IMR-90 (cell line): ENCODE measurements at regions not wholly inside any gene's neighbourhood (a gene's known extent, or its start where the extent isn't known, plus 50 kb on each side); places are given as distances from the start of the nearest gene placed in this dataset.

Experiments
- BHLHE40 ChIP-seq: fragments of 150-350 bp; IDR thresholded peaks from 2 replicates; pipeline ENCODE4 v1.6.1; 2016; ENCODE audit warnings: mild to moderate bottlenecking, low read depth, low read length
- CEBPB ChIP-seq: IDR thresholded peaks from 2 replicates; pipeline ENCODE4 v1.6.1; 2012; ENCODE audit warnings: low read depth, low read length, improper control_type of control experiment
- FOS ChIP-seq: fragments of 150-350 bp; IDR thresholded peaks from 2 replicates; pipeline ENCODE4 v1.6.1; 2016; ENCODE audit warnings: low read depth, low read length
- MAFK ChIP-seq: IDR thresholded peaks from 2 replicates; pipeline ENCODE4 v1.6.1; 2012; ENCODE audit warnings: low read depth, low read length, improper control_type of control experiment
- MXI1 ChIP-seq: IDR thresholded peaks from 2 replicates; pipeline ENCODE4 v1.6.1; 2012; ENCODE audit warnings: low read depth, mild to moderate bottlenecking, low read length, moderate library complexity, borderline replicate concordance
- POLR2A ChIP-seq: IDR thresholded peaks from 2 replicates; pipeline ENCODE4 v1.6.1; 2012; ENCODE audit warnings: mild to moderate bottlenecking, low read depth, low read length
- RAD21 ChIP-seq: IDR thresholded peaks from 2 replicates; pipeline ENCODE4 v1.6.1; 2012; ENCODE audit warnings: low read length, improper control_type of control experiment
- RCOR1 ChIP-seq: IDR thresholded peaks from 2 replicates; pipeline ENCODE4 v1.6.1; 2012; ENCODE audit warnings: mild to moderate bottlenecking, low read length, improper control_type of control experiment; ENCODE audit not compliant: insufficient replicate concordance
- TF ChIP-seq, protein P1 (sequence below): fragments of 150-350 bp; IDR thresholded peaks from 2 replicates; pipeline ENCODE4 v1.6.1; 2016; ENCODE audit warnings: low read depth, mild to moderate bottlenecking, low read length, moderate library complexity, borderline replicate concordance
- TF ChIP-seq, protein P2 (sequence below): conservative IDR thresholded peaks from 2 replicates; pipeline ENCODE4 v1.5.1; 2012; ENCODE audit warnings: mild to moderate bottlenecking, low read depth, low read length, improper control_type of control experiment
- TF ChIP-seq, protein P3 (sequence below): fragments of 150-350 bp; IDR thresholded peaks from 2 replicates; pipeline ENCODE4 v1.6.1; 2017; ENCODE audit warnings: mild to moderate bottlenecking, antibody characterized with exemption, low read length, low read depth

DNA sequence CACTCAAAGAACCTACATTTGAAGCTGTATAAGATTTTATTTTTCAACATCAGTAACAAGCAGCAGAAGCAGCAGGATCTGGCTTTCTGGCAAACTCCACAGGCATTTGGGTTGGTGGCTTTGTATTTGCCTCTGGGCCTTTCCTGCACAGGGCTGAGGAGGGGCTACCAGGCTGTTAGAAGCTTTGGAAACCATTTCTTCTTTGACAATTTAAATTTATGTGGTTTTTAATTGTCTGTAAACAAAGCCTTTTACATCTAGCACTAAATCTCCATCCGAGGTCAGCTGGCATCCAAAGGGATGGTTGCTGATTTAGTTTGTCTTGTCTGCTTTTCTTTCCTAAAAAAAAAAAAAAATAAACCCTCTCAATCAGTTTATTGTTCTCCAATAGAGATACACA, 127.5 kb upstream of the OBI1 start:
- TF ChIP-seq BHLHE40 (no peak), RAD21 (no peak), RCOR1 (no peak), FOS (no peak), MAFK (no peak), POLR2A (no peak), CEBPB (no peak), MXI1 (no peak)
- TF ChIP-seq, protein P1, sequence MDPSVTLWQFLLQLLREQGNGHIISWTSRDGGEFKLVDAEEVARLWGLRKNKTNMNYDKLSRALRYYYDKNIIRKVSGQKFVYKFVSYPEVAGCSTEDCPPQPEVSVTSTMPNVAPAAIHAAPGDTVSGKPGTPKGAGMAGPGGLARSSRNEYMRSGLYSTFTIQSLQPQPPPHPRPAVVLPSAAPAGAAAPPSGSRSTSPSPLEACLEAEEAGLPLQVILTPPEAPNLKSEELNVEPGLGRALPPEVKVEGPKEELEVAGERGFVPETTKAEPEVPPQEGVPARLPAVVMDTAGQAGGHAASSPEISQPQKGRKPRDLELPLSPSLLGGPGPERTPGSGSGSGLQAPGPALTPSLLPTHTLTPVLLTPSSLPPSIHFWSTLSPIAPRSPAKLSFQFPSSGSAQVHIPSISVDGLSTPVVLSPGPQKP: no peak
- TF ChIP-seq, protein P2, sequence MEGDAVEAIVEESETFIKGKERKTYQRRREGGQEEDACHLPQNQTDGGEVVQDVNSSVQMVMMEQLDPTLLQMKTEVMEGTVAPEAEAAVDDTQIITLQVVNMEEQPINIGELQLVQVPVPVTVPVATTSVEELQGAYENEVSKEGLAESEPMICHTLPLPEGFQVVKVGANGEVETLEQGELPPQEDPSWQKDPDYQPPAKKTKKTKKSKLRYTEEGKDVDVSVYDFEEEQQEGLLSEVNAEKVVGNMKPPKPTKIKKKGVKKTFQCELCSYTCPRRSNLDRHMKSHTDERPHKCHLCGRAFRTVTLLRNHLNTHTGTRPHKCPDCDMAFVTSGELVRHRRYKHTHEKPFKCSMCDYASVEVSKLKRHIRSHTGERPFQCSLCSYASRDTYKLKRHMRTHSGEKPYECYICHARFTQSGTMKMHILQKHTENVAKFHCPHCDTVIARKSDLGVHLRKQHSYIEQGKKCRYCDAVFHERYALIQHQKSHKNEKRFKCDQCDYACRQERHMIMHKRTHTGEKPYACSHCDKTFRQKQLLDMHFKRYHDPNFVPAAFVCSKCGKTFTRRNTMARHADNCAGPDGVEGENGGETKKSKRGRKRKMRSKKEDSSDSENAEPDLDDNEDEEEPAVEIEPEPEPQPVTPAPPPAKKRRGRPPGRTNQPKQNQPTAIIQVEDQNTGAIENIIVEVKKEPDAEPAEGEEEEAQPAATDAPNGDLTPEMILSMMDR: no peak
- TF ChIP-seq, protein P3, sequence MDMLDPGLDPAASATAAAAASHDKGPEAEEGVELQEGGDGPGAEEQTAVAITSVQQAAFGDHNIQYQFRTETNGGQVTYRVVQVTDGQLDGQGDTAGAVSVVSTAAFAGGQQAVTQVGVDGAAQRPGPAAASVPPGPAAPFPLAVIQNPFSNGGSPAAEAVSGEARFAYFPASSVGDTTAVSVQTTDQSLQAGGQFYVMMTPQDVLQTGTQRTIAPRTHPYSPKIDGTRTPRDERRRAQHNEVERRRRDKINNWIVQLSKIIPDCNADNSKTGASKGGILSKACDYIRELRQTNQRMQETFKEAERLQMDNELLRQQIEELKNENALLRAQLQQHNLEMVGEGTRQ: no peak
